ENCODE measurements at regions not wholly inside any gene's neighbourhood (a gene's known extent, or its start where the extent isn't known, plus 50 kb on each side); places are given as distances from the start of the nearest gene placed in this dataset.
"Not testable (repeated sequence)": the region's sequence is repeated elsewhere in the genome, so short reads cannot be mapped to it uniquely, and the experiment has no call there.

GRCh38 chr9:129428864-129429577, 191.9 kb downstream of the C9orf50 start:
- H3K18ac ChIP-seq (ENCODE audit: low read length), result no peak overlapping the region
- H2AK5ac ChIP-seq (ENCODE audit: low read length), result peak overlapping the region; percentile 10
- no peak overlapping the region for H3K14ac ChIP-seq (ENCODE audit: low read length)
- peaks cover 2 to 4% of the 10 kb centered on the region in 2 experiments for H3K4me1 ChIP-seq (ENCODE audit: control insufficient read depth in 1 of 2, insufficient read depth in 2 of 2, low read length in 2 of 2)
- no CpG with 5 or more reads among the region's 9 CpGs for WGBS (ENCODE audit: extremely low coverage, insufficient coverage, insufficient read length)
- no peak overlapping the region for H3K4me2 ChIP-seq (ENCODE audit: low read length)
- no peak overlapping the region for H2BK120ac ChIP-seq (ENCODE audit: insufficient read depth, low read length, poor library complexity)
- no peak overlapping the region for H3K23ac ChIP-seq (ENCODE audit: low read length)
- H3K9ac ChIP-seq (ENCODE audit: low read length), result no peak overlapping the region
- no peaks in the 10 kb centered on the region for H3K27me3 ChIP-seq (ENCODE audit: insufficient read depth, low read length)
- H4K91ac ChIP-seq (ENCODE audit: low read depth, low read length), result no peak overlapping the region
- peaks cover 2% of the 10 kb centered on the region for H3K9me3 ChIP-seq (ENCODE audit: insufficient read depth, low read depth, low read length)
- H2AFZ ChIP-seq (ENCODE audit: insufficient read depth, low read length, poor library complexity), result no peak overlapping the region
- no peak overlapping the region for H3K4me3 ChIP-seq (ENCODE audit: low read depth, low read length)
- H3K4ac ChIP-seq (ENCODE audit: low read depth, low read length), result no peak overlapping the region
- no peak overlapping the region for H3K27ac ChIP-seq (ENCODE audit: low read depth, low read length)
- peaks cover 4% of the 10 kb centered on the region for H3K79me1 ChIP-seq (ENCODE audit: low read length)
- no peak overlapping the region for H4K8ac ChIP-seq (ENCODE audit: low read depth, low read length)
- H3K79me2 ChIP-seq (ENCODE audit: control insufficient read depth, insufficient read depth, low read length, poor library complexity), result no peaks in the 10 kb centered on the region
- no peak for DNase-seq
- no peaks in the 10 kb centered on the region for H3K36me3 ChIP-seq (ENCODE audit: control insufficient read depth in 1 of 2, insufficient read depth in 2 of 2, low read length in 2 of 2)
- no peak overlapping the region for H2BK12ac ChIP-seq (ENCODE audit: low read length)
- H4K12ac ChIP-seq (ENCODE audit: low read depth, low read length), result no peak overlapping the region
- no peak overlapping the region for H2BK5ac ChIP-seq (ENCODE audit: low read depth, low read length, poor library complexity)

GRCh38 chr9:129427149-129427548, 193.8 kb downstream of the C9orf50 start:
- no peak overlapping the region for H3K18ac ChIP-seq (ENCODE audit: low read length)
- no peak overlapping the region for H3K4me2 ChIP-seq (ENCODE audit: low read length)
- H3K4ac ChIP-seq (ENCODE audit: low read depth, low read length), result no peak overlapping the region
- no peak overlapping the region for H3K27ac ChIP-seq (ENCODE audit: low read depth, low read length)
- no peak overlapping the region for H4K8ac ChIP-seq (ENCODE audit: low read depth, low read length)
- H2AFZ ChIP-seq (ENCODE audit: insufficient read depth, low read length, poor library complexity), result no peak overlapping the region
- no peaks in the 10 kb centered on the region for H3K79me2 ChIP-seq (ENCODE audit: control insufficient read depth, insufficient read depth, low read length, poor library complexity)
- no peak overlapping the region for H2BK5ac ChIP-seq (ENCODE audit: low read depth, low read length, poor library complexity)
- H3K4me1 ChIP-seq (ENCODE audit: control insufficient read depth in 1 of 2, insufficient read depth in 2 of 2, low read length in 2 of 2), result peaks cover 8% of the 10 kb centered on the region in 2 experiments
- no peak overlapping the region for H2BK12ac ChIP-seq (ENCODE audit: low read length)
- H3K4me3 ChIP-seq (ENCODE audit: low read depth, low read length), result no peak overlapping the region
- no peak overlapping the region for H4K12ac ChIP-seq (ENCODE audit: low read depth, low read length)
- no peak for DNase-seq
- no peak overlapping the region for H3K23ac ChIP-seq (ENCODE audit: low read length)
- no peaks in the 10 kb centered on the region for H3K9me3 ChIP-seq (ENCODE audit: insufficient read depth, low read depth, low read length)
- H4K91ac ChIP-seq (ENCODE audit: low read depth, low read length), result peak overlapping the region; percentile 23
- no peak overlapping the region for H2BK120ac ChIP-seq (ENCODE audit: insufficient read depth, low read length, poor library complexity)
- no peaks in the 10 kb centered on the region for H3K36me3 ChIP-seq (ENCODE audit: control insufficient read depth in 1 of 2, insufficient read depth in 2 of 2, low read length in 2 of 2)
- no peak overlapping the region for H3K14ac ChIP-seq (ENCODE audit: low read length)
- H3K27me3 ChIP-seq (ENCODE audit: insufficient read depth, low read length), result no peaks in the 10 kb centered on the region
- H3K79me1 ChIP-seq (ENCODE audit: low read length), result peaks cover 4% of the 10 kb centered on the region
- no peak overlapping the region for H2AK5ac ChIP-seq (ENCODE audit: low read length)
- no peak overlapping the region for H3K9ac ChIP-seq (ENCODE audit: low read length)
- WGBS (ENCODE audit: extremely low coverage, insufficient coverage, insufficient read length), result no CpG with 5 or more reads among the region's 9 CpGs

- not testable (repeated sequence) for H2AK5ac ChIP-seq (ENCODE audit: low read length); H3K9ac ChIP-seq (ENCODE audit: low read length); H3K27me3 ChIP-seq (ENCODE audit: insufficient read depth, low read length); H3K27ac ChIP-seq (ENCODE audit: low read depth, low read length); H2BK12ac ChIP-seq (ENCODE audit: low read length); H4K12ac ChIP-seq (ENCODE audit: low read depth, low read length); H3K23ac ChIP-seq (ENCODE audit: low read length); H3K4ac ChIP-seq (ENCODE audit: low read depth, low read length); H2BK5ac ChIP-seq (ENCODE audit: low read depth, low read length, poor library complexity); H3K9me3 ChIP-seq (ENCODE audit: insufficient read depth, low read depth, low read length); H3K79me1 ChIP-seq (ENCODE audit: low read length); H3K4me1 ChIP-seq (ENCODE audit: control insufficient read depth in 1 of 2, insufficient read depth in 2 of 2, low read length in 2 of 2); H4K8ac ChIP-seq (ENCODE audit: low read depth, low read length); DNase-seq; H3K4me3 ChIP-seq (ENCODE audit: low read depth, low read length); H2BK120ac ChIP-seq (ENCODE audit: insufficient read depth, low read length, poor library complexity); H3K79me2 ChIP-seq (ENCODE audit: control insufficient read depth, insufficient read depth, low read length, poor library complexity); H3K18ac ChIP-seq (ENCODE audit: low read length); H3K4me2 ChIP-seq (ENCODE audit: low read length); H2AFZ ChIP-seq (ENCODE audit: insufficient read depth, low read length, poor library complexity); H4K91ac ChIP-seq (ENCODE audit: low read depth, low read length); H3K36me3 ChIP-seq (ENCODE audit: control insufficient read depth in 1 of 2, insufficient read depth in 2 of 2, low read length in 2 of 2); H3K14ac ChIP-seq (ENCODE audit: low read length)
- no CpG with 5 or more reads among the region's 8 CpGs for WGBS (ENCODE audit: extremely low coverage, insufficient coverage, insufficient read length)
Measured at GRCh38 chr9:129423755-129424154, 197.1 kb downstream of the C9orf50 start.

- Histone ChIP-seq H2BK5ac (ENCODE audit: low read depth, low read length, poor library complexity) (no peak overlapping the region), H3K4me2 (ENCODE audit: low read length) (no peak overlapping the region), H3K14ac (ENCODE audit: low read length) (no peak overlapping the region), H3K23ac (ENCODE audit: low read length) (no peak overlapping the region), H3K79me2 (ENCODE audit: control insufficient read depth, insufficient read depth, low read length, poor library complexity) (no peaks in the 10 kb centered on the region), H2AK5ac (ENCODE audit: low read length) (peak overlapping the region; percentile 69), H2AFZ (ENCODE audit: insufficient read depth, low read length, poor library complexity) (no peak overlapping the region), H3K9ac (ENCODE audit: low read length) (no peak overlapping the region), H3K9me3 (ENCODE audit: insufficient read depth, low read depth, low read length) (peaks cover 2% of the 10 kb centered on the region), H3K4ac (ENCODE audit: low read depth, low read length) (no peak overlapping the region), H3K18ac (ENCODE audit: low read length) (no peak overlapping the region), H3K4me3 (ENCODE audit: low read depth, low read length) (no peak overlapping the region), H3K27me3 (ENCODE audit: insufficient read depth, low read length) (no peaks in the 10 kb centered on the region), H3K79me1 (ENCODE audit: low read length) (peaks cover 4% of the 10 kb centered on the region), H4K8ac (ENCODE audit: low read depth, low read length) (no peak overlapping the region), H2BK12ac (ENCODE audit: low read length) (no peak overlapping the region), H3K27ac (ENCODE audit: low read depth, low read length) (no peak overlapping the region), H4K91ac (ENCODE audit: low read depth, low read length) (no peak overlapping the region), H3K36me3 (ENCODE audit: control insufficient read depth in 1 of 2, insufficient read depth in 2 of 2, low read length in 2 of 2) (no peaks in the 10 kb centered on the region), H3K4me1 (ENCODE audit: control insufficient read depth in 1 of 2, insufficient read depth in 2 of 2, low read length in 2 of 2) (peaks cover 5 to 7% of the 10 kb centered on the region in 2 experiments), H2BK120ac (ENCODE audit: insufficient read depth, low read length, poor library complexity) (no peak overlapping the region), H4K12ac (ENCODE audit: low read depth, low read length) (no peak overlapping the region)
- WGBS (ENCODE audit: extremely low coverage, insufficient coverage, insufficient read length), result no CpG with 5 or more reads among the region's 6 CpGs
- DNase-seq, result no peak
Measured at GRCh38 chr9:129423216-129423615, 197.7 kb downstream of the C9orf50 start.
